Neural cell (in vitro differentiated cells): ENCODE measurements at regions not wholly inside any gene's neighbourhood (a gene's known extent, or its start where the extent isn't known, plus 50 kb on each side); places are given as distances from the start of the nearest gene placed in this dataset.

ENCODE experiments used
- H2AFZ ChIP-seq: fragments of 200-600, 300-800 bp; sonication (generic), shearing (Covaris generic); 2 replicates; pipeline ENCODE4 v1.6.0; 2014; ENCODE audit warnings: low read depth, mild to moderate bottlenecking, antibody characterized with exemption, low read length, moderate library complexity
- H3F3A ChIP-seq: fragments of 200-600 bp; shearing (Covaris generic); 2 replicates; pipeline ENCODE4 v1.6.1; 2016; ENCODE audit warnings: mild to moderate bottlenecking, moderate library complexity, mixed read lengths, antibody characterized with exemption, low read length; ENCODE audit not compliant: insufficient read depth, poor library complexity, severe bottlenecking
- H3K27ac ChIP-seq: fragments of 200-600, 300-800 bp; sonication (generic), shearing (Covaris generic); 2 replicates; pipeline ENCODE4 v1.5.1; 2014; ENCODE audit warnings: mild to moderate bottlenecking, low read length, moderate library complexity
- H3K27me3 ChIP-seq: fragments of 300-800, 200-600 bp; sonication (generic), shearing (Covaris generic); 2 replicates; pipeline ENCODE4 v1.6.0; 2014; ENCODE audit warnings: mild to moderate bottlenecking, low read depth, low read length, moderate library complexity; ENCODE audit not compliant: insufficient read depth
- H3K36me3 ChIP-seq: fragments of 300-800, 200-600 bp; sonication (generic), shearing (Covaris generic); 2 replicates; pipeline ENCODE4 v1.5.1; 2014; ENCODE audit warnings: mild to moderate bottlenecking, antibody characterized with exemption, low read length, moderate library complexity; ENCODE audit not compliant: insufficient read depth
- H3K4me2 ChIP-seq: fragments of 300-800, 200-600 bp; sonication (generic), shearing (Covaris generic); 2 replicates; pipeline ENCODE4 v1.6.0; 2014; ENCODE audit warnings: mild to moderate bottlenecking, low read length
- H3K4me3 ChIP-seq: fragments of 300-800, 200-600 bp; sonication (generic), shearing (Covaris generic); 2 replicates; pipeline ENCODE4 v1.5.1; 2014; ENCODE audit warnings: mild to moderate bottlenecking, low read length, moderate library complexity
- H3K79me2 ChIP-seq: fragments of 200-600 bp; shearing (Covaris generic); replicated peaks from 2 replicates; pipeline ENCODE4 v1.6.0; 2014; ENCODE audit warnings: mild to moderate bottlenecking, low read length, moderate library complexity; ENCODE audit not compliant: insufficient read depth
- H3K9ac ChIP-seq: fragments of 300-800, 200-600 bp; sonication (generic), shearing (Covaris generic); 2 replicates; pipeline ENCODE4 v1.6.1; 2016; ENCODE audit warnings: mild to moderate bottlenecking, low read length, mixed read lengths
- H3K9me2 ChIP-seq: fragments of 200-600 bp; shearing (Covaris generic); 2 replicates; pipeline ENCODE4 v1.6.1; 2016; ENCODE audit warnings: mild to moderate bottlenecking, low read length, mixed read lengths; ENCODE audit not compliant: insufficient read depth
- H3K9me3 ChIP-seq: fragments of 200-600, 300-800 bp; sonication (generic), shearing (Covaris generic); 2 replicates; pipeline ENCODE4 v1.6.1; 2016; ENCODE audit warnings: mild to moderate bottlenecking, mixed run types, low read length, moderate library complexity, mixed read lengths
- H4K20me1 ChIP-seq: fragments of 200-600 bp; shearing (Covaris generic); 2 replicates; pipeline ENCODE4 v1.6.1; 2016; ENCODE audit warnings: mild to moderate bottlenecking, mixed run types; ENCODE audit not compliant: insufficient read depth
- EP300 ChIP-seq: fragments of 450-650 bp; conservative IDR thresholded peaks from 2 replicates; pipeline ENCODE4 v1.6.1; 2014; ENCODE audit warnings: antibody characterized with exemption, mild to moderate bottlenecking, moderate library complexity; ENCODE audit not compliant: poor library complexity, severe bottlenecking
- EZH2 ChIP-seq: fragments of 200-600, 300-800 bp; shearing (Covaris generic), sonication (generic); IDR thresholded peaks from 2 replicates; pipeline ENCODE4 v1.6.1; 2014; ENCODE audit warnings: antibody characterized with exemption, low read length, borderline replicate concordance, mild to moderate bottlenecking; ENCODE audit not compliant: insufficient read depth, poor library complexity, severe bottlenecking
- MXI1 ChIP-seq: fragments of 450-650 bp; conservative IDR thresholded peaks from 2 replicates; pipeline ENCODE4 v1.6.1; 2014; ENCODE audit warnings: antibody characterized with exemption, mild to moderate bottlenecking; ENCODE audit not compliant: poor library complexity, severe bottlenecking
- POLR2AphosphoS5 ChIP-seq: IDR thresholded peaks from 2 replicates; pipeline ENCODE4 v1.6.1; 2012
- RAD21 ChIP-seq: fragments of 450-650 bp; conservative IDR thresholded peaks from 2 replicates; pipeline ENCODE4 v1.6.1; 2014; ENCODE audit warnings: antibody characterized with exemption, mild to moderate bottlenecking, moderate library complexity
- SMC3 ChIP-seq: fragments of 450-650 bp; conservative IDR thresholded peaks from 2 replicates; pipeline ENCODE4 v1.6.1; 2014; ENCODE audit warnings: antibody characterized with exemption, mild to moderate bottlenecking, moderate library complexity; ENCODE audit not compliant: poor library complexity
- TAF1 ChIP-seq: IDR thresholded peaks from 2 replicates; pipeline ENCODE4 v1.6.1; 2012; ENCODE audit warnings: low read depth
- TF ChIP-seq, protein P1 (sequence below): fragments of 450-650 bp; IDR thresholded peaks from 2 replicates; pipeline ENCODE4 v1.5.1; 2014; ENCODE audit warnings: antibody characterized with exemption, mild to moderate bottlenecking, moderate library complexity; ENCODE audit not compliant: poor library complexity, severe bottlenecking
- TF ChIP-seq, protein P2 (sequence below): IDR thresholded peaks from 2 replicates; pipeline ENCODE4 v1.6.1; 2012; ENCODE audit warnings: borderline replicate concordance

DNA sequence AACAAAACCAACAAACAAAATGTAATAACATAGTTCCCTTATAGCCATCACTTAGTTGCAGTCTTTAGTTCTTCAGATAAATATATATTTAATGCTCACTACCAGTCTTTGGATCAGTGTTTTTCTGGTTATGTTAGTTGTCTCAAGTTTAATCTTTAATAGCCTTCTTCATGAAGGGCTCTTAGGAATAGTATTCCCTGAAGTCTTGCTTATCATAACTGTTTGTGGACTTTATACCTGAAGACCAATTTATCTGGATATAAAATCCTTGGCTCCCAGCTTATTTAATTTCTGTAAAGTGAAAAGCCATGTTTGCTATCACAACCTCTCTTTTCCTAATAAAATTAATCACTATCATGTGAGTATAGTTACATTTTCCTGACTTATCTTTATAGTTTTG, 379.7 kb downstream of the ARL6IP6 start:
- H3K4me2 ChIP-seq = no peak overlapping the region
- TF ChIP-seq POLR2AphosphoS5 = no peak
- no peak for TF ChIP-seq MXI1
- no peak for TF ChIP-seq EZH2
- no peak for TF ChIP-seq RAD21
- TF ChIP-seq EP300 = no peak
- TF ChIP-seq, protein P1, sequence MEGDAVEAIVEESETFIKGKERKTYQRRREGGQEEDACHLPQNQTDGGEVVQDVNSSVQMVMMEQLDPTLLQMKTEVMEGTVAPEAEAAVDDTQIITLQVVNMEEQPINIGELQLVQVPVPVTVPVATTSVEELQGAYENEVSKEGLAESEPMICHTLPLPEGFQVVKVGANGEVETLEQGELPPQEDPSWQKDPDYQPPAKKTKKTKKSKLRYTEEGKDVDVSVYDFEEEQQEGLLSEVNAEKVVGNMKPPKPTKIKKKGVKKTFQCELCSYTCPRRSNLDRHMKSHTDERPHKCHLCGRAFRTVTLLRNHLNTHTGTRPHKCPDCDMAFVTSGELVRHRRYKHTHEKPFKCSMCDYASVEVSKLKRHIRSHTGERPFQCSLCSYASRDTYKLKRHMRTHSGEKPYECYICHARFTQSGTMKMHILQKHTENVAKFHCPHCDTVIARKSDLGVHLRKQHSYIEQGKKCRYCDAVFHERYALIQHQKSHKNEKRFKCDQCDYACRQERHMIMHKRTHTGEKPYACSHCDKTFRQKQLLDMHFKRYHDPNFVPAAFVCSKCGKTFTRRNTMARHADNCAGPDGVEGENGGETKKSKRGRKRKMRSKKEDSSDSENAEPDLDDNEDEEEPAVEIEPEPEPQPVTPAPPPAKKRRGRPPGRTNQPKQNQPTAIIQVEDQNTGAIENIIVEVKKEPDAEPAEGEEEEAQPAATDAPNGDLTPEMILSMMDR = no peak
- TF ChIP-seq, protein P2, sequence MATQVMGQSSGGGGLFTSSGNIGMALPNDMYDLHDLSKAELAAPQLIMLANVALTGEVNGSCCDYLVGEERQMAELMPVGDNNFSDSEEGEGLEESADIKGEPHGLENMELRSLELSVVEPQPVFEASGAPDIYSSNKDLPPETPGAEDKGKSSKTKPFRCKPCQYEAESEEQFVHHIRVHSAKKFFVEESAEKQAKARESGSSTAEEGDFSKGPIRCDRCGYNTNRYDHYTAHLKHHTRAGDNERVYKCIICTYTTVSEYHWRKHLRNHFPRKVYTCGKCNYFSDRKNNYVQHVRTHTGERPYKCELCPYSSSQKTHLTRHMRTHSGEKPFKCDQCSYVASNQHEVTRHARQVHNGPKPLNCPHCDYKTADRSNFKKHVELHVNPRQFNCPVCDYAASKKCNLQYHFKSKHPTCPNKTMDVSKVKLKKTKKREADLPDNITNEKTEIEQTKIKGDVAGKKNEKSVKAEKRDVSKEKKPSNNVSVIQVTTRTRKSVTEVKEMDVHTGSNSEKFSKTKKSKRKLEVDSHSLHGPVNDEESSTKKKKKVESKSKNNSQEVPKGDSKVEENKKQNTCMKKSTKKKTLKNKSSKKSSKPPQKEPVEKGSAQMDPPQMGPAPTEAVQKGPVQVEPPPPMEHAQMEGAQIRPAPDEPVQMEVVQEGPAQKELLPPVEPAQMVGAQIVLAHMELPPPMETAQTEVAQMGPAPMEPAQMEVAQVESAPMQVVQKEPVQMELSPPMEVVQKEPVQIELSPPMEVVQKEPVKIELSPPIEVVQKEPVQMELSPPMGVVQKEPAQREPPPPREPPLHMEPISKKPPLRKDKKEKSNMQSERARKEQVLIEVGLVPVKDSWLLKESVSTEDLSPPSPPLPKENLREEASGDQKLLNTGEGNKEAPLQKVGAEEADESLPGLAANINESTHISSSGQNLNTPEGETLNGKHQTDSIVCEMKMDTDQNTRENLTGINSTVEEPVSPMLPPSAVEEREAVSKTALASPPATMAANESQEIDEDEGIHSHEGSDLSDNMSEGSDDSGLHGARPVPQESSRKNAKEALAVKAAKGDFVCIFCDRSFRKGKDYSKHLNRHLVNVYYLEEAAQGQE = no peak
- no peak for TF ChIP-seq TAF1
- no peak for TF ChIP-seq SMC3
- no peaks in the 10 kb centered on the region for H3K27me3 ChIP-seq
- no peaks in the 10 kb centered on the region for H3K9me3 ChIP-seq
- H3F3A ChIP-seq = no peaks in the 10 kb centered on the region
- H2AFZ ChIP-seq = no peak overlapping the region
- H3K27ac ChIP-seq = no peak overlapping the region
- no peaks in the 10 kb centered on the region for H3K9me2 ChIP-seq
- H3K79me2 ChIP-seq = no peaks in the 10 kb centered on the region
- no peaks in the 10 kb centered on the region for H4K20me1 ChIP-seq
- H3K36me3 ChIP-seq = no peaks in the 10 kb centered on the region
- no peak overlapping the region for H3K9ac ChIP-seq
- H3K4me3 ChIP-seq = no peak overlapping the region

DNA sequence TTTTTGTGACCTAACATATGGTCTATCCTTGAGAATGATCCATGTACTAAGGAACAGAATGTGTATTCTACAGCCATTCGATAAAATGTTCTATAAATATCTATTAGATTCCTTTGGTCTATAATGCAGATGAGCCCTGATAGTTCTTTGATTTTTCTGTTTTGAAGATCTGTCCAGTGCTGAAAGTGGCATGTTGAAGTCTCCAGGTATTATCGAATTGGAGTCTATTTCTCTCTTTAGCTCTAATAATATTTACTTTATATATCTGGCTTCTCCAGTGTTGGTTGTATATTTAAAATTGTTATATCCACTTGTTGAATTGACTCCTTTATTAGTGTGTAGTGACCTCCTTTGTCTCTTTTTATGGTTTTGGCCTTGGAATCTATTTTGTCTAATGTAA, 377.9 kb downstream of the ARL6IP6 start:
- H3K9me3 ChIP-seq = no peaks in the 10 kb centered on the region
- H3F3A ChIP-seq = no peaks in the 10 kb centered on the region
- H3K4me2 ChIP-seq = no peak overlapping the region
- no peak overlapping the region for H3K27ac ChIP-seq
- H4K20me1 ChIP-seq = no peaks in the 10 kb centered on the region
- no peaks in the 10 kb centered on the region for H3K9me2 ChIP-seq
- H3K79me2 ChIP-seq = no peaks in the 10 kb centered on the region
- no peak overlapping the region for H3K4me3 ChIP-seq
- no peaks in the 10 kb centered on the region for H3K27me3 ChIP-seq
- H2AFZ ChIP-seq = no peak overlapping the region
- no peaks in the 10 kb centered on the region for H3K36me3 ChIP-seq
- no peak overlapping the region for H3K9ac ChIP-seq
- TF ChIP-seq MXI1 (no peak), RAD21 (no peak), POLR2AphosphoS5 (no peak), SMC3 (no peak), TAF1 (no peak), EP300 (no peak), EZH2 (no peak)
- TF ChIP-seq, protein P2 = no peak
- TF ChIP-seq, protein P1 = no peak
